ENCODE measurements at regions not wholly inside any gene's neighbourhood (a gene's known extent, or its start where the extent isn't known, plus 50 kb on each side); places are given as distances from the start of the nearest gene placed in this dataset.

- DNase-seq: no peak
Measured at GRCh38 chr6:18973251-18973650, 586.1 kb downstream of the RNF144B start.

GRCh38 chr6:18976091-18976490 lies 588.9 kb downstream of the RNF144B start:
- no peak for DNase-seq

- DNase-seq: no peak
Measured at GRCh38 chr6:18976966-18977365, 589.8 kb downstream of the RNF144B start.

GRCh38 chr6:18978337-18979128 lies 591.4 kb downstream of the RNF144B start:
- DNase-seq: peak; percentile 58

- no peak for DNase-seq
Measured at GRCh38 chr6:18985061-18985460, 597.9 kb downstream of the RNF144B start.

- no peak for DNase-seq
Measured at GRCh38 chr6:18985996-18986395, 598.8 kb downstream of the RNF144B start.

- no peak for DNase-seq
Measured at GRCh38 chr6:18988636-18989035, 601.5 kb downstream of the RNF144B start.

GRCh38 chr6:18990059-18990978 lies 603.2 kb downstream of the RNF144B start:
- DNase-seq: peak; percentile 82

GRCh38 chr6:18997375-18997826 lies 610.3 kb downstream of the RNF144B start:
- DNase-seq: no peak

- no peak for DNase-seq
Measured at GRCh38 chr6:19002976-19003560, 615.9 kb downstream of the RNF144B start.

GRCh38 chr6:19004176-19004575 lies 617.0 kb downstream of the RNF144B start:
- DNase-seq: no peak

GRCh38 chr6:19009769-19010168 lies 622.6 kb downstream of the RNF144B start:
- DNase-seq: no peak

- DNase-seq: no peak
Measured at GRCh38 chr6:19013026-19013705, 626.0 kb downstream of the RNF144B start.

- DNase-seq: peak; percentile 32
Measured at GRCh38 chr6:19024737-19025136, 637.6 kb downstream of the RNF144B start.

GRCh38 chr6:19028201-19028600 lies 641.1 kb downstream of the RNF144B start:
- no peak for DNase-seq

GRCh38 chr6:19032591-19033295 lies 645.6 kb downstream of the RNF144B start:
- DNase-seq: no peak

GRCh38 chr6:19033683-19034082 lies 646.5 kb downstream of the RNF144B start:
- DNase-seq: no peak

- no peak for DNase-seq
Measured at GRCh38 chr6:19034986-19035385, 647.8 kb downstream of the RNF144B start.

- DNase-seq: no peak
Measured at GRCh38 chr6:19035461-19036195, 648.5 kb downstream of the RNF144B start.

- DNase-seq: no peak
Measured at GRCh38 chr6:19036196-19036555, 649.0 kb downstream of the RNF144B start.

- DNase-seq: no peak
Measured at GRCh38 chr6:19037607-19038006, 650.5 kb downstream of the RNF144B start.

GRCh38 chr6:19039287-19039686 lies 652.1 kb downstream of the RNF144B start:
- no peak for DNase-seq
